Forelimb muscle (tissue), 1 donor: ENCODE measurements at regions not wholly inside any gene's neighbourhood (a gene's known extent, or its start where the extent isn't known, plus 50 kb on each side); places are given as distances from the start of the nearest gene placed in this dataset.
"Not testable (repeated sequence)": the region's sequence is repeated elsewhere in the genome, so short reads cannot be mapped to it uniquely, and the experiment has no call there.

Experiments used
- DNase-seq: peaks from one replicate; pipeline ENCODE4 v3.0.0-alpha.2; 2013; ENCODE audit warnings: low read depth

DNA sequence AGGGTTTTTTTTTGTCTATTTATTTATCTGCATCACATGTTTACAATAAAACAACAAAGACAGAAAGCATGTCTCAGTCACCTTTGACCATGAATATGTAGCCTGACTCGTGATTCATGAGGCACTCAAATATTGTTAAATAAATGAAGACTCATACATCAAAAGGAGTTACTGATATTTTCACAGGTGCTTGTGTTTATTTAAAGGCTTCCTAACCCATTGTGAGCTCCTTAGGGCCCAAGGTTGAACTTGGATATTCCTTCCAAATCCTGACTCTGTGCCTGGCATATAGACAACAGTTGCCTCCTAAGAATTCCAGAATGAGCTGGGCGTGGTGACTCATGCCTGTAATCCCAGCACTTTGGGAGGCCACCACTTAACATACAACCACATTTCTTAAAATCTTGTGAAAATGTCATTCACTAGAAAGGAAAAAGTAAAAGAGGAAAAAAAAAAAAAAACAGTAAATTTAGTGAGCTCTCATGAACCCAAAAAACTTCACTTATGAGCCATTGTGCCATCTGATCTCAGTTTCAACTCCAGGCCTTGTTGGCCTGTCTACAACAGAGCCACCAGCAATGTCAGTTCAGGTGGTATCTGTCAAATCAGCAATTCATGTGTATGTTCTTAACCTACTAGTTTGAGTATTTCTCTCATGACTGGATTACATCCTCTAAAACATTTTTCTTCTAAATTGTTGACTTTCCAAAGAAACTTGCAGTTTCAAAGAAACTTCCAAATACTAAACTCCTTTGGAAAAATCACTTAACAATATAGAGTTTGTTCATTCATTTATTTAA, 162.7 kb upstream of the MARCKS start:
- DNase-seq = no peak

DNA sequence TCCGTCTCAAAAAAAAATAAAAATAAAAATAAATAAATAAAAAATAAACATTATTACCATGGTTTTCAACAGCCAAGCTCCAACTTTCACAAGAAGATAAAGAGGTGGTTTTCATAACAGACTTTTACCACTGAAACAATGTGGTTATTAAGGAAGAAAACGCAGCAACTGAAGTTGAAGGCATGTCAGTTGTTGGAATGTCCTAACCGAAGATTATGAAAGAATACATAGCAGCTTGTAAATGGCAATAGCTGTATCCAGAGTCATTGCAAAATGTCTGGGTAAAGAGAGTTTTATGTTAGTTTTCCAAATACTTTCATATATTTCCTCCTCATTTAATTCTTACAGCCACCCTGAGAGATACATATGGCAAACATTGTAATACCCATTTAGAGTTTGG, 161.6 kb upstream of the MARCKS start:
- no peak for DNase-seq

DNA sequence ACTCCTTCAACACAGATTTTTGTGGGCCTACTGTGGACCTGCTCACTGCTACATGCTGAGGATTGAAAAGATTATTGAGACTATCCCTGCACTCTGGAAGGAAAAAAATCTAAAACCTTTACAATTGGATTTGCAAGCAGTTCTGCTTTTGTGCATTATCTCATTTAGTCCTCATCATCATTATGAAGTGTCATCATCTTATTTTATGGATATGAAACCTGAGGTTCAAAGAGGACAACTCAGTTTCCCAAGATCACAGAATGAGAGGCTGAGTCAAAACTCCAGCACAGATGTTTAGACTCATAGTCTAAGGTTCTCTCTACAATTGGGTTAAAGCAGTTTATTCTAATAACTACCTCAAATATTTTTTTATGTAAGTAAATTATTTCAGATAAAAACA, 160.2 kb upstream of the MARCKS start:
- no peak for DNase-seq

DNA sequence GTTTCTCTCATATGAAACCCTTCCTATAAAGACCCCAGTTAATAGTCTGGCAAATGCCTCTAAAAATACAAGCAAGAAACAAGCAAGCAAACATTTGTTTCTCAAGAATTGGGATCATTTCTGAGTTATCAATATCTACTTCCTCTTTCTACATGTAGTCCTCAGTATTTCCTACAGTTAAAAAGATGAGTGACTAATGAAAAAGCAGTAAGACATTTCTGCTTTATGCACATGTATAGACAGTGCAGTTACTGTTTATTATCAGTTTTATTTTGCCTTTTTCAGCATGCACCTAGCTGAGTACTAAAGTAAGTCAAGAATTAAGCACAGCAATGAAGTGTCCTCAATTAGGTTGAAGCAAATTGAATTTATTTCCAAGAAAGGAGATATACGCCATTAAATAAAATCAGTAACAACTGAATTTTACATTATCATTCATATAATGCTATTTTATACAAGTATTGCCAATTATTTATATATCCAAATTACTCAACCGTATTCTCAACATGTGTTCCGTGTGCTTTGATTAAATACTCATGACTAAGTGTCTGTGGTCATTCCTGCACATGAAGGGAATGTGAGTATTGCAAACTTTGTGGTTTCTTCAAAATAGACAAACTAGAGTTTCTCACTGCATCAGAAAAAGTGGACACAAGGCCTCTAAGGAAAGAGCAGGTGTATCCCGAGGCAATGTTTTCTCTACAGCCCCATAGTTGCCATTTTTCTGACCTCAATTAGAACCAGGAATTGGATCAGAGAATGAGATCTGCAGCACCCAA, 159.3 kb upstream of the MARCKS start:
- DNase-seq = no peak

DNA sequence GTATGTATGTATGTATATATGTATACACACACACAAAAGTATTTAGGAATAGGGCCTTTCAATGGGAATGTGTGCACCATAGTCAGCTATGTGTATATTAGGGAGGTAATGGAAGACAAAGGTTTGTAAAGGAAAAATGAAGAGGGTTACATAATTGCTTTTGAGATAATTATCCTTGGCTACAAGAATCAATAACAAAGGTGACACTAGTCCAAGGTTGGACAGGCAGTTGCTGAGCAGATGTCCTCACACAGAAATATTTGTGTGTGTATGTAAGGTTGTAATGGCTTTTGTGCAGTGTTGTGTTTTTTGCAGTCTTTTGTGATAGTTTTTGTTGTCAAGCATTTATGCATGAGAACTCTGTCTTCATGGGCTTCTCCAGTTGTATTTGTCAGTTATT, 157.9 kb upstream of the MARCKS start:
- DNase-seq = no peak

DNA sequence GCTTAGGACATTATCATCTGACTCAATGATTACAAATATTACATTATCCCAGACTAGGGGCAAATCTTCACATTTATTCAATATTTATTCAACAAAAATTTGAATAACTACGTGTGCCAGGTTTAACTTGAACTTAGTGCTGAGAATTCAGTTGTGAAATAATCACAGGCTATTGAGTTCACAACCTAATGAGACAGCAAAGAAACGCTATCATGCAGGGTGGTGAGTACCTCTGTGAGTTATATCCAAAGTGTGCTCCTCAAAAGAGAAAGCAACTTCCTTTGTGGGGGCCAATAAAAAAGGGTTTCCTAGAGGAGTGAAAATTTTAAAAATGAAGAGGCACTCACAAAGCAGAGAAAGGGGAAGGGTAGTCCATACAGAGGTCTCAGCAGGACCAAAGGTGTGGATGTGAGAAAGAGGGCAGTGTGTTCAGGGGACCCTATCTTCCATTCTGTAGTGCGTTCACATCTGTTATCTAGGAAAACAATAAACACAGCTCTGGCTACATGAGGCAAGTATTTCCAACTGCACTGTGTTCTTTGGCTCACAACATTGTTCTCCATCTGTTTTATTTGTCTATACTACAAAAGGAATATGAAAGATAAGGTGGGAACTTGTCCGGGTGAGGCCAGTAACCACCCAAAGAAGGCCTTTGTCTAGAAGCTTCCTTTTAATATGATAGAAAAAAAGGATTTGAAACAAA, 155.4 kb upstream of the MARCKS start:
- DNase-seq = no peak

DNA sequence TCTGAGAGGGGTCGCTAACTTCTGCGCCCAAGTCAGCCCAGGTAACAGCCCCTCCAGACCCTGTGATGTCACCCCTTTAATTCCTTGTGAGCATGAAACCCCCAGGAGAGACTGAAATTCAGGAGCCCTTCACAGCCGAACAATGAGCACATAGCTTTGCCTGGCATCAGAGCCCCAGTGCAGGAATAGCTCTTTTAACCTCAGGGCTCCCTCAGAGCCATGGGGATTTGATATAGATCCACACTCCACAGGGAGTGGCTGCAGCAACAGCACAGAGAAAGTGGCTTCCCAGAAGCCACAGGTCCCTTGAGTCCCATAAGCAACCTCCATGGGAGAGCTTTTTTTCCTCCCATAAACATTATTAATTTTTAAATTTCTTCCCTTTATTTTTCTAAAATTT, 150.0 kb upstream of the MARCKS start:
- no peak for DNase-seq

DNA sequence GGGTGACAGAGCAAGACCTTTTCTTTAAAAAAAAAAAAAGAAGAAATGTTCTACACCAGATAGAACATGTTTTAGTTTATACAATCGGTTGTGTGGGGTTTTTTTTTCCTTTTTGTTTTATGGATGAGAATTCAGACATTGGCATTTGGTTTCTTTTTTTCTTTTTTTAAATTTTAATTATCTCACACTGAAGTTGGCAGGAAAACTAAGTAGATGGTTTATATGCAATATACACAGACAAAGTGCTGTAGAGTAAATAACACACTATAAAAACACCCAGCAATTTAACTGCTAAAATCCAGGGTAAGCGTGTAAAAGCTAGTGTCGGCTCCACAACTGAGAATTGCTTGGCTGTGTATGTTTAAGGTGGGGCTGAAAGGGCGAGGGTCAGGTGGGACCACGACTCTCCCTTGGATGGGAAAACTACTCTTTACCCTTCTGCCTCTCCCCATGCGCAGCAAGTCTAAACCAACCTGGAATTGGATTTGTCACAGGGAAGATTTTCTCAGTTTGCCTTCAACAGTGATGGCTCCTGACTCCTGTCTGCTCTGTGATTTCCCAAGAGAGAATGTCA, 147.1 kb upstream of the MARCKS start:
- no peak for DNase-seq

DNA sequence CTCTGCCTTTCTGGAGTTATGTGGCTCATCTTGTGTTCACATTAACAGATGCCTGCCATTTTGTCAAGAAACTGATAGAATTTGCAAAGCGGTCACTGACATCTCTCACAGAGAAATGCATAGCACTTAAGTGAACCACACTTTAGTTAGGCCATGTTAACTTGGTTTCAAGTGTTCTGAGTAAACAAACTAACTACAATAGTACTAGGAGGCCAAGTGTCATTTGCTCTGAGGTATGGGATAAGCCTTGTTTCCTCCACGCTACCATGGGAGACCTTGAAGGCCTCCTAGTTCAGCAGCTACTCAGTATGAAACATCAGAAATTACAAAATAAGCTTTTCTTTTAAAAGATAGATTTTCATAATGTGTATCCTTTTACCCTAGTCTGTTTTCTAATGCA, 143.5 kb upstream of the MARCKS start:
- no peak for DNase-seq

DNA sequence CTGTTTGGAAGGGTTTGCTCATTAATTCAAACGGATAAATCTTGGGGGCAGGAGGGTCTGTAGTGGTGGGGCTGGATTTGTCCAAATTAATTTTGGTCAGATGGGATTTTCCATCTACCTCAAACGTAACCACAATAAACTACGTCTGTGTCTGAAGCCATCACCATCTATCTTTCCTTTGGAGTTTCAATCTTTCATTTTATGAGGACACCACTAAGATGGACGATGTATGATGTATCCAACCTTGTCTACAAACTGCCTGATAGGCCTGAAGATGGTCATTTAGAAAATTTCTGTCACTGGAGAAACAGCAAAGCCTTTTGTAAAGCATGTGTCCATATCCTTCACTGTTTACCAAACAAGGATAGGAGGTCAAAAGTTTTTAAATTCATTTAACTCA, 138.6 kb upstream of the MARCKS start:
- DNase-seq = no peak

DNA sequence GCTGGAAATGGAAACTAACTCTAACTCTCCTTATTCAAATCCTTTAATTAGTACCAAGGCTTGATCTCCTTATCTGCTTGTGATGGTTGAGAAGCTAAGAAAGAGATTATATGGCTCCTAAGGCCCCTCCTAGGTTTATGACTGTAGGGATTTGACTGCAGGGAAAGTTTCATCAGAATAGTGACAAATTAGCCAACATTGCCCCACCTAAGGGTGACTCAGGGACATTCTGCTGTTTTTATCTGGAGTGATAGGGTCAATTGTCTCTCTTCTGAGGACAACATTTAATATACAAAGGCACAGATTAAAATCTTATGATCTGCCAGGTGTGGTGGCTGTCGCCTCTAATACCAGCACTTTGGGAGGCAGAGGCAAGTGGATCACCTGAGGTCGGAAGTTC, 138.1 kb upstream of the MARCKS start:
- no peak for DNase-seq

DNA sequence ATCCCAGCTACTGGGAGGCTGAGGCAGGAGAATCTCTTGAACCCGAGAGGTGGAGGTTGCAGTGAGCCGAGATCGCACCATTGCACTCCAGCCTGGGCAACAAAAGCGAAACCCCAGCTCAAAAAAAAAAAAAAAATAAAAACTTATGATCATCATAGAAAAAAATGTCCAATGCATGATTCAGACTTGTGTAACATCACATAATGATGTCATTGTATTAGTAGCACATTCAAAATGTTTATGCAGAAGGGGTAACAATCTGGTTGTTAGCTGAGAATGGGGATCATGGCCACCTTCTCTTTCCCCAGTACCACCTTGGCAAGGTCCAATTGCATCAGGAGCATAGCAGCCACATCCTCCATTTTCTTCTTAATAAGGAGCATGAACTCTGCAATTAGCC, 137.6 kb upstream of the MARCKS start:
- no peak for DNase-seq

DNA sequence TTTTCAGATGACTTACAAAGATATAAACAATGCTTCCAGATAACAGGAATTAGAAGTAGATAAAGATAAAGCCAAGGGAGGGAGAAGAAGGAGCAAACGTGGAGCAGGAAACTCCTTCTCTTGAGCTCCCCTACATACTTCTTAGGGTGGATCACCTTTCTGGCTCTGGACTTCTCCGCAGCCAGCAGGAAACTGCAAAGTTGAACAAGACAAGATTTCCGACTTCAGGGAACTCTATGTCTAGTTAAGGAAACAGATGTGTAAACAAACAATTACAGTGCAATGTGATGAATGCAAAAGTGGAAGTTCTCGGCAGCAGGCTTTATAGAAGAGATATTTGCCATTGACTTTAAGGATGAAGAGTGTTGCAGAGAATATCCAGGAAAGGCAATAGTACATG, 134.0 kb upstream of the MARCKS start:
- no peak for DNase-seq

DNA sequence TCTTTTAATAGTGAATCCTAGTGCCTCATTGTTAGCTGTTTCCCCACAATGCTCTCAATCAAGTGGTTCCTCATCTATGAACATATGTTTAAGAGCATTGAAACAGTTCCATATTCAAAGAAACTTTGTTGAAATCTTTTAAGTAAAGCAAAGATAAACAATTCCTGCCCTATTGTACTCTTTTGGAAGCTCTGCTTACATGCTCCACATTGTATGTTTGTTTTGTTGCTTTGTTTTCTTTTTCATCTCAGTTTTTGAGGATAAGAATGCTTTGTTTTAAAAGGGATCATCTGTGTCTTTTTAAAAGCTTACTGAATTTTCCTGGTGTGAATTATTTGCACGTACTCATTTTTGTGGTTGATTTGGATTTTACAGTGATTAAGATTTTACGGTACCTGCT, 132.2 kb upstream of the MARCKS start:
- DNase-seq = not testable (repeated sequence)

DNA sequence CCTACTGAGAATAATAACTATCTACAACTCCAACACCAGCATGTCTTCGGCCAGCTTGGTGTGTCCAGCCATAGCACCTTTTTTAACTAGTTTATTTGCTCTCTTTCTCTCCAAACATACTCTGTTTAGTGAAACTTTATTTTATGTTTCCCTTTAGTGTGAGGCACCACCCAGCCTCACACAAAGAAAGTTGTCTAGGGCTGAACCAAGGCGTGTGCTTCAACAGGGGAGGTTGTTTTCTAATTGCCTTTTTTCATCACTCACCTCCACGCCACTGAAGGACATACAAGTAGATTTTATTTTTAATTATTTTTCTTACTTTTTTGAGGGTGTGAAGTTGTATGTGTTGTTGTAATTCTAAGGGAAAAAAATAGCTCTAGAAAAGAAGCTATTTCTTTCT, 125.6 kb upstream of the MARCKS start:
- no peak for DNase-seq

DNA sequence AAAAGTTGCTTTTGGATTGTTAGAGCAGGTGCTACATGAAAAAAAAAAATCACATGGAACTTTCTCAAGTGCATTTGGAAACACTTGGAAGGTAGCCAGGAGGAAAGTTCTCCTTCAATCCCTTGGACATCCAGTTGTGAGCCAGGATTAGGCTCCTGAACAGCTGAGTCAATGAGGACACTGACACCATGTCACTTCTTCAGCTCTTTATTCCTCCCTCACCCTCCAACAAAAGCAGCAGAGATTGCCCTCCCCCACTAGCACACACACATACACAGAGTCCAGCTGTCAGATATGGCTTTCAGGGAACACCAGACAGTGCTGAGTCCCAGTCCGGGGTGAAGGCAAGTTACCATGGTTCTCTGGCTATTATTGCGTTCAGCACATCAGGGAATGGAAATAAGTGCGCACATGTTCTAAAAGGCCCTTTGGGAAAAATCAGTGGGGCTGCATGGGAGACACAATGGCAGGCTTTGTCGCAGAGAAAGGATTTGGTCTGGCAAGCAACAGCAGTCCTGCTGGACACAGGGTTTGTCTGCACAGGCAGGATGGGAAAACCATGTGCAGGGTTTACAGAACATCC, 124.7 kb upstream of the MARCKS start:
- peak; percentile 79 for DNase-seq

DNA sequence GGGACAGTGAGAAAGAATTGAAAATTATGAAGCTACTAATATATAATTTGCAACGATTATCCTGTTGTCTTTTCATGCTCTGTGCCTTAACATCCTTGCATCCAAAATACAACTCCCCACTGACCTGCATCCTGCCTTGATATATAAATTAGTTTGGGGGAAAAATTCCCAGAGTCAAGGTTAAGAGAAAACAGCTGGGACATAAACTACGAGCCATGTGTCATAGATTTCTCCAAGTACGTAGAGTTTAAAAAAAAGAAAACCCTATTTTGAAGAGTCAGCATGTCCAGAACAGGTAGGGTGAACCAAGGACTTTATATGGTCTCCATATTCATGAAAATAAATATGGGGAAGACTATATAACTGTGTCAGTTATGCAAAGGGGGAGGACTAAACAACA, 123.8 kb upstream of the MARCKS start:
- DNase-seq = peak; percentile 46

DNA sequence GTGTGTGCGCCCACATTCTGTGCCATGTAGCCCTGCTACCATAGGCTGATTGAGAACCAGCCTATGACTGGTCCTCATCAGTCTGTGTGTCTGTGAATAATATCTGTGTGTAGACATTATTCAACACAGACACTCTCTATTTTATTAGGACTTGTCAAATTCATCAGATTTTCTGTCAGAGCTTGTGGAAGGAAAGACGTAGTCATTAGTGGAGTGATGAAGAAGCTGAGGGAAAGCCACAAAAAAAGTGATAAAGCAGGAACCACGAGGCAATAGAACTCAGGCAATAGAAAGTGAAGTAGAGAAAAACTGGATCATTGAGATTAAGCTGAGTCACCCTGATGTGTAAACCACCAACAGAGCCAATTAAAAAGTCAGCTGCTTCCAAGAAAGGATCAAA, 122.2 kb upstream of the MARCKS start:
- no peak for DNase-seq

DNA sequence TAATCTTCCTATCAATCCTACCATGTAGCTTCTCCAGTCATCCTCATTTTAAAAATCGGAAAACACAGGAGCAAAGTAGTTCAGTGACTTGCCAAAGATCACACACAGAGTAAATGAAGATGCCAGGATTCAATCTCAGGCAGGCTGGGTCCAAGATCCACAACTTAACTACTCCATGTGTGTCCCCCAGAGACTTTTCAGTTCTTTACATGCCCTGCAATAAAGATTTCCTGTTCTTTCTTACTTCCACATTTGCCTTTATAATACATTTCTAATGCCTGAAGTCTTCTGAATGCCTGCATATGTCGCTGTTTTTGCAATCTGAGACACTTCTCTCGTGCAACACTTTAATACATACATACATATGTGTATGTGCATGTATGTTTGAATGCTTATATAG, 121.7 kb upstream of the MARCKS start:
- no peak for DNase-seq

DNA sequence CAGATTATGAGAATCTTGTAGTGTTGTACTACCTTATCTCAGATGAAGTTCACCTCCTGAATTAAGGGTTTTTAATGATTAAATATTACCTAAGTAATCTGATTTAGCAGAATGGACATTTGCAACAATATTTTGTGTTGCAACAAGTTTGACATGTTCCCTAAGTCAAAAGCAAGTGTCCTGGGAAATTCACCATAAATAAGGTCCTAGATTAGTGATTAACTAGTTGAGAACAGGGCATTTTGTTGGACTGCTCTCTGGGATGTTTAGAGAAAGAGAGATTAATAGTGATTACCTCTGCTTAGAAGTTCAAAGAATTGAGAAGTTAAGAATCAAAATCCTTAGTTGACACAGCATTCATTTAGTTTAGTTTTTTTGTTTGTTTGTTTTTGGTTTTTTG, 120.2 kb upstream of the MARCKS start:
- no peak for DNase-seq

DNA sequence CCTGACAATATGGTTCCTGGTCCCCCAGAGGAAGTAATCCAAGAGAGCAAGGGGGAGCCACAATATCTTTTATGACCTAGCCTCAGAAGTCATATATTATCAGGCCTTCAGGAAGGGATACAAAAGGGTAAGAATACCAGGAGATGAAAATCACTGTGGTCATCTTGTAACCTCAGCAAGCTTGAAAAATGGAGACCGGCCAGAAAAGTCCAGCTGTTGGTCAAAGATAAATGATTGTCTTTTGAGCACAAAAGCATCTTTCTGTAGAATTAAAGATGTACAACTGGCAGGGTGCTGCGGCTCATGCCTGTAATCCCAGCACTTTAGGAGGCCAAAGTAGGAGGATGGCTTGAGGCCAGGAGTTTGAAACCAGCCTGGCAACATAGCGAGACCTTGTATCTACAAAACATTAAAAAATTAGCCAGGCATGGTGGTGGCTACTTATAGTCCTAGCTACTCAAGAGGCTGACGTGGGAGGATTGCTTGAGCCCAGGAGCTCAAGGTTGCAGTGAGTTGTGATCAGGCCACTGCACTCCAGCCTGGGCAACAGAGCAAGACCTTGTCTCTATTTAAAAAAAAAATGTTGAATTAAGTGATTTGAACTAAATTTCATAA, 118.0 kb upstream of the MARCKS start:
- DNase-seq = no peak

DNA sequence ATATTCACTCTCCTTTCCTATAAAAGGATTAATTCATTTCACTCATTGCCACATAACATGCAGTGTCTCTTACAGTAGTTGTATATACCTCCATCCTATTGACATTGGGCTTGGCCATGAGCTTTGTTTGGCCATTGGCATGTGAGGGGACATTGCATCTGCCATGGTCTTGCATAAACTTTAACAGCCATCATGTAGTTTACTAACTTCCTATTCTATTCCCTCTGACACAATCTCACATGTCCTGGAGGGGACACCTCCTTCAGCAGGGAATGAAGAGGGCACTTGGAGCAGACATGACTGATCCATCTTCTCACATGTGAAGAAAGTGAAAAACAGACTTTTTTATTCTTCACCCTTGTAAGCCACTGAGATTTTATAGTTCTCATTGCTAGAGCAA, 115.5 kb upstream of the MARCKS start:
- DNase-seq = no peak
